NCI-H446 (cell line): ENCODE measurements at regions not wholly inside any gene's neighbourhood (a gene's known extent, or its start where the extent isn't known, plus 50 kb on each side); places are given as distances from the start of the nearest gene placed in this dataset.

Experiments
- DNase-seq, 2 experiments: peaks; one replicate each; lab custom pipeline; 2025; lab: John Stamatoyannopoulos, UW

DNA sequence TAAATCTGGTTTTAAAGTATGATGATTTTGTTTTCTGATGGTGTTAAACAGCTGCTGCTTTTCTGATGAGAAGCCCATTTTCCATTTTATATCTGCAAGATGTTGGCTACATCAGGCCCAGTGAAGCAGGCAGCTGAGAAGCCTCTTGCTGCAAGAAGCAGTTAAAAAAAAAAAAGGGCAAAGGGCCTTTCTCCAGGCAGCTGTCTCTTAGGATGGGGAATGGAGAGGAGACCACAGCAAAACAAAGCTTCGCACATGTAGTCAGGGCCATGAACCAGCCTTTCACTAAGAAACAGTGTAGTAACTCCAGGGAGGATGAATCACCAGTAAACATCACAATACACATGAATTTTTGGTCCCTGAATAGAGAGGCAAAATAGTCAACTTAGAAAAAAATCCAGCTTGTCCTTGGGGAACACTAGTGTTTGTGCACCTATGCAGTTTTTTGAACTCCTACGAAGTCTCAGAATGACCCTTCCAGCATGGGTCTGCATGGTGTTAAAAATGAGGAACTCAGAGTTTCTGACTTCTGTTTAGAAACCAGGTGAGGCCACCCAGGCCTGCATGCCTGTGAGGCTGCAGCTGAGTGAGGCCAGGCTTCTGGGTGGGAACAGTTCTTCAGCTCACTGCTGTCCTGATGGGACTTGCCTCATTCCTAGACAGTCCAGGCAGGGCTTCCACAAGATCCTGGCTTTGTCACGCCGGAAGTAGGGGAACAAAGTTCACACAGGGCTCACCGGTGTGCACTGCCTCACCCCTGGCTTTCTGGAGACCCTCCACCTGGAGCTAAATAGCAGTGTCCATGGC is 518.7 kb downstream of the MCTP2 start:
- no peak for DNase-seq

GRCh38 chr15:94760348-94760747 is 529.0 kb downstream of the MCTP2 start:
- no peak for DNase-seq

GRCh38 chr15:94761574-94761973 is 530.2 kb downstream of the MCTP2 start:
- DNase-seq: no peak

DNA sequence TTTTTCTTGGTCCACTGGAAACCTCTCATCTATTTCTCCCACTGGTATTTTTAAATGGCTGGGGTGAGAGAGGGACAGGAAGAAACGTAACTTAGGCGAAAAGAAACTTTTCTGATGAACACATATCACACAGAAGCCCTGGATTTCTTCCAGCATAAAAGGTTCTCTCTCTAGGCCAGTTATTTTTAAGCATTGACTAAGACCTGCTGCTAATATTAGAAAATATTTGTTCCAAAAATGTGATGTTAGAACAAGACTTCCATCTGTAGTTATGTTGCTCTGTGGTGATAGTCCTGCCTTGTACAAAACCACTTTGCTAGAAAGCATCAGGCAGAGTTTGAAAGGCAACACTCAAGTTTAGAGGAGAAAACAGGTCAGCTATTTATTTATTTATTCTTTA is 537.7 kb downstream of the MCTP2 start:
- DNase-seq: no peak

- no peak for DNase-seq
Observed at GRCh38 chr15:94770199-94770598, 538.8 kb downstream of the MCTP2 start.

- DNase-seq: no peak
Observed at GRCh38 chr15:94777037-94777436, 545.7 kb downstream of the MCTP2 start.

- DNase-seq: no peak
Observed at GRCh38 chr15:94778840-94779239, 547.5 kb downstream of the MCTP2 start.

DNA sequence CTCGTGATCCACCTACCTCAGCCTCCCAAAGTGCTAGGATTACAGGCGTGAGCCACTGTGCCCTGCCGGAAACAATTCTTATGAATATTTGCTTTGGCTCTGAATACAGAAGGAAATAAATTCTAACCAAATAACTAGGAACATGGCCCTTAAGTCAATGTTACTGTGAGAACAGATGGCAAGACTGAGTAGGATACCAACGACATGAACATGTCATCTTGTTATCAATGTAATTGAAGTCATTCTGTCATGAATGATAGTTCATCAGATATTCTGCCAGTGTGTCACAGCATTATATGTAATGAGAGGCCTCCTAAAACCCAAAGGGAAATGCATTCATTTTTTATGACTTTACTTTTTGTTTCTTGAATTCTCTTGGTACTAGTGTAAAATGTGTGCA is 548.8 kb downstream of the MCTP2 start:
- DNase-seq: no peak

DNA sequence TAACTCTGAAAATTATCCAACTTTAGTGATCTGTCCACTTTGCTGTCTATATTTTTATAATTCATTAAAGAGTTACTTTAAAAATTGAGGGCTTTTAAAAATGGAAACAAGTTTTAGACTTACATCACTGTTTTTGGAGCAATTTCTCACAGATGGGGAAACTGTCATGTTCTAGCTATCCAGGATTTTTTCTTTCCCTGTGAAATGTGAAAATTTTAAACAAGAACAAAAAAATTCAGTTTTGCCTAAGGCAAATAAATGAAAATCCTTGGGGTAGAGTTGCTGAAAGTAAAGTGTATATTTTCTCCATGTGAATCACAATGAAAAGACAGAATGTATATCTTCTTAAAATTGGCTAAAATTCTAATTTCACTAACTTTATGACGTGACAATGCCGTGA is 553.7 kb downstream of the MCTP2 start:
- no peak for DNase-seq

- DNase-seq: no peak
Observed at GRCh38 chr15:94791008-94791407, 559.6 kb downstream of the MCTP2 start.

- no peak for DNase-seq
Observed at GRCh38 chr15:94791510-94791909, 560.1 kb downstream of the MCTP2 start.

GRCh38 chr15:94792196-94792595 is 560.8 kb downstream of the MCTP2 start:
- DNase-seq: no peak

DNA sequence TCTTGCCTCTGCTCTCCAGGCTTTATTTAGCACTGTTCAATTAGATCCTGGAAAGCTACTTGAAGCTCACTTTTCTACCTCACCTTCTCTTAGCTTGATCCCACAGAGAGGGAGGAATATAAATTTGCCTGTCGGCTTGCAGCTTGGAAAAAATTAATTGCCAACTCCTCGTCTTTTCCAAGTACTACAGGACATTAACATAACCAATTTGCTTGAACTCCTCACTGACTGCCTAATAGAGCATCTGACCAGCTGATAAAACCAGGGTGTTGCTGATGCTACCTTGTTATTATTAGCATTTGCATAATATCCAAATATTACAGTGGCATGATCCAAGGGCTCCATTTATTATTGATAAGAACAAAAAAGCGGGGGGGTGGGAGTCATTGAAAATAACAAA is 561.8 kb downstream of the MCTP2 start:
- no peak for DNase-seq

DNA sequence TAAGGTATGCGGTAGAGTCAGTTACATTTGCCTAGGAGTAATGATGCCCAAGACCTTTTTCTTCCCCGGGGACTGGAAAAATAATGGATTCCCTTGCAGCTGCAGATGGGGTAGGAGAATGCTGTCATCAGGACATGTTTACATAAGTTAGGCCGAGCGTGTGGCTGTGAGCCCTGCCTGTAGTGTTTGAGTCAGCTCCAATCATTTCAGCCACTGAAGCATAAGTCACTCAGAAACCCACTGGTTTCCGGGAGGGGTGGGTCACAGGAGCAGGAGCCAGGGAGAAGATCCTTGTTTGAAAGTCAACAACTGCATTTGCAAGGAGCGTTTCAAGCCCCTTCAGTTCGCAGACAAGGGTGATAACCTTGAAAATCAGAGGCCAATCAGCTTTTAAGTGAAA is 562.3 kb downstream of the MCTP2 start:
- no peak for DNase-seq

DNA sequence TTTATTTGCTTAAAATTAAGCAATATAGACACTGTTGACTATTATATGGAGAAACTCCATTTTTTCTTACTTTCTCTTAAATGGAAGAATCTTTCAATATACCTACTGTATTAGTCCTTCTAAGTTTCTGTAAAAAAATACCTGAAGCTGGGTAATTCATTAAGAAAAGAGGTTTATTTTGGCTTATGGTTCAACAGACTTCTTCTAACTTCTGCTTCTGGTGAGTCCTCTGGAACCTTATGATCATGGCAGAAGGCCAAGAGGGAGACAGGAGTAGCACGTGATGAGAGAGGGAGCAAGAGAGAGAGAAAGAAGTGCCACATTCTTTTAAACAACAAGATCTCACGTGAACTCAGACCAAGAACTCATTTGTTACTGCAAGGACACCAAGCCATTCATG is 573.3 kb downstream of the MCTP2 start:
- no peak for DNase-seq

DNA sequence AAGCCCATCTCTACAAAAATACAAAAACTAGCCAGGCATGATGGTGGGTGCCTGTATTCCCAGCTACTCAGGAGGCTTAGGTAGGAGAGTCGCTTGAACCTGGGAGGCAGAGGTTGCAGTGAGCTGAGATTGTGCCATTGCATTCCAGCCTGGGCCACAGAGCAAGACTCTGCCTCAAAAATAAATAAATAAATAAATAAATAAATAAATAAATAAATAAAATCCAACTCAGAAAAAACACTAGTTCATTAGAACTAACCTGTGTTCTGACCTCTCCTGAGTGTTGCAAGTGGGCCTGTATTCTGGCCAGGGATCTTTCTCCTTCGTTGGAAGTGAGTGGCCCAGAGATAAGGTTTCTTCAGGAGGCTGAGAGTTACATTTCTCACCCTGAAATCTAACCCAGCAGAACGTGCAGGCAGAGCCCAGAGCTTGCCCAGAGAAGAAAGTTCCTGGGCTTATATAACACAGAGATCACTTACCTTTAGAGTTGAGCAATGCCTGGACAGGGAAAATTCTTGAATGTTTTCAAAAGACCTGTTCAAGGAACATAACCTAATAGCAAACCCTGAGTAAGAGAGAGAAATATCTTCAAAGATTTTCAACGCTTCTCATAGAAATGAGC is 583.9 kb downstream of the MCTP2 start:
- no peak for DNase-seq

GRCh38 chr15:94815914-94816313 is 584.6 kb downstream of the MCTP2 start:
- DNase-seq: no peak

DNA sequence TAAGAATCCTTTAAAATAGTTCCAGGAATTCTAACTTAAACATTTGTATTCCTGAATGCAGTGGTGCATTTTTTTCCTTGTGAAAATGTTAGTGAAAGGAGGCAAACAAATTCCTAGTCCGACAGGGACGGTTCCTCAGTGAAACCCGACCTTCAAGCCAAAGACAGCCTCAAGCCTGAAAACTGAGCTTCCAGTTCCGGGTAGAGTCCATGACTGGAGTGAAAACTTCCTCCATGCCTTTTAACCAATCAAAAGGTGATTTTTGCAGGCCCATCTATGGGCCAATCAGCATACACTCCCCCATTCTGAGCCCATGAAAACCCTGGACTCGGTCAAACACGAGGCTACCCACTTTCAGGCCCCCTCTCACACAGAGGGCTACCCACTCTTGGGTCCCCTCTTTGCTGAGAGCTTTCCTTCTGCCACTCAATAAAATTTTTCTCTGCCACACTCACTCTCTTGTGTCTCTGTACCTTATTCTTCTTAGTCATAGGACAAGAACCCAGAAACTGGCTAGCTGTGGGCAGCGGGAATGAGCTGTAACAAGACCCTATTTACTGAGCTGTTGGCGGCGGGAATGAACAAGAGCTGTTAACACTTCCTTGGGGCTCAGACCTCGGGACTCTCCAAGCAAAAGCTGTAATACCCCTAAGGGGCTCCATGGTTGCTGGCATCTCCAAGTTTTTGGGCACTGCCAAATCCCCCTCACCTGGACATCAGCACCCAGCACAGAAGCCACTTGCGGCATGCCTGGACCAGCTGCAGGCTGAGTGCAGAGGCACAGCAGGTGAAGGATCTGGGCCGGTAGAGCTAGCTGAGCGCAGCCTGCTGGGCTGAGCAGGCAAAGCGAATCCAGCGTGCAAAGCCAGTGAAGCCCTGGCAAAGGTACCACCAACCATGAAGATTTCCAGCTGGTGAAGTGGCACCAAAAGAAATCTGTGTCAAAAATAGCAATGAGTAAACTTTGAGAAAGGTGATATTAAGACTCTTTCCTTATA is 598.8 kb downstream of the MCTP2 start:
- DNase-seq: no peak

DNA sequence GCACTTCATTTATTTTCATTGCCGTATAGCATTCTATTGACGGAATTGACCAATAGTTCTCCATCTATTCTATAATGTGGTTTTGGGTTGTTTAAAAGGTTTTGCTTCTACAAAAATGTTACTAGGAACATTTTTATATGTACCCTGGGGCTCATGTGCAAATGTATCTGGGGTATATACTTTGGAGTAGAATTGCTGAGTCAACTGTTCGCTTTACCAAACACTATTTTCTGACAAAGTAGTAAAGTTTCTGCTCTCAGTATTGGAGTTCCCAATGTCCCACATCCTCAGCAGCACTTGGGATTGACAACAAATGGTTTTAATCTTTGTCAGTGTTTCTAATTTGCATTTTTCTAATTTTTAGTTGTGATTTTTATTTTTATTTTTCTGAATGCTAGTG is 602.6 kb downstream of the MCTP2 start:
- DNase-seq: no peak

GRCh38 chr15:94834494-94834893 is 603.1 kb downstream of the MCTP2 start:
- no peak for DNase-seq

DNA sequence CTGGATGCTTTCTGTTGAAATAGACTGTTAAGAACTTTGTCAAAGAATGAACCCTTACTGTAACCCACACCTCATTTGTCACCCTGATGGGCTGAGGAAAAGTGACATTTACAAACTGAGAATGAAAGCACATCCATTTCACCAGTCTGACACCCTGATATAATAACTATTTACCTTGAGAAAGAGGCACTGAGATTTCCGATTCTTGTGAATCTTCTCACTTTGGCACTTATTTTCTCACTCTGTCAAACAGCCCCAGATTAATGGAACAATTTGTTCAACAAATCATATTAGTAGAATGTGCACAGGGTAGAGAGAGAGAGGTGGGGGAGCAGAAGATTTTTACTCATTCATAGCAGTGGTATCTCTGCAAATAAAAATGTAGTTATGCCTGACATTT is 606.9 kb downstream of the MCTP2 start:
- DNase-seq: no peak
